Caki2 (cell line): ENCODE measurements at regions not wholly inside any gene's neighbourhood (a gene's known extent, or its start where the extent isn't known, plus 50 kb on each side); places are given as distances from the start of the nearest gene placed in this dataset.
"Not testable (repeated sequence)": the region's sequence is repeated elsewhere in the genome, so short reads cannot be mapped to it uniquely, and the experiment has no call there.

Experiments
- DNase-seq: peaks from one replicate; pipeline ENCODE4 v3.0.0-alpha.2; 2015; ENCODE audit warnings: low read depth
- in situ Hi-C: cut with HindIII; loops from 2 replicates; pipeline ENCODE4 v1.10.0; 2016; ENCODE audit warnings: low sequenced_read_pairs, low pct_unique_long_range_greater_than_20kb, mixed read lengths

DNA sequence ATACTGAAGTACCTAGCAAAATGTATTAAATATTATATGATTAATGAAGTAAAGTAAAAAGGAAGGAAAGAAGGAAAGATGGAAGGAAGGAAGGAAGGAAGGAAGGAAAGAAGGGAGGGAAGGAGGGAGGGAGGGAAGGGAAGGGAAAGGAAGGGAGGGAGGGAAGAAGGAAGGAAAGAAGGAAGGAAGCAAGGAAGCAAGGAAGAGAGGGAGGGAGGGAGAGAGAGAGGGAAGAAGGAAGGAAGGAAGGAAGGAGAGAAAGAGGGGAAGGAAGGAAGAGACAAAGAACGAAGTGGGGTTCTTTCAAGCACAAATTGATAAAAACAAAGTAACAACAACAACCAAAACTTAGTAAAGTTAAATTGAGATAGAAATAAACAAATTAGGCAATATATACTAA, 622.3 kb upstream of the ADGRB3 start:
- DNase-seq, result no peak
- in situ Hi-C loops, result no loop called here

DNA sequence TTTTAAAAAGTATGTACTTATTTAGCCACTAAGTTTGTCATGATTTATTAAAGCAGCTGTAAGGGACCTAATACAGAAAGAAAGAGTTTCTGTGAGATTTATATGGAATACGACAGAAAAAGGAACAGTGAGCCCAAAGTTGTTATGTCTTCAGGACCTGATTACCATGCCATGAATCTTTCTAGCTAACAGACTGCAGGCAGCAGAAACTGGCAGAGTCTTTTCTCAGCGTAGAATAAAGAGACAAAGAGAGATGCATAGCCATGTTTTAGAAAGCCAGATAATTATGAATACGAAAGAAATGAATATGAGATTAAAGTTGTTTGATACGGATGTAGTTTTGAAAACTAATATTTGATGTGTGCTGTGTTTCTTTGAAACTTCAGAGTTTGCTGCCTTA, 624.1 kb upstream of the ADGRB3 start:
- DNase-seq, result no peak
- in situ Hi-C loops, result no loop called here

DNA sequence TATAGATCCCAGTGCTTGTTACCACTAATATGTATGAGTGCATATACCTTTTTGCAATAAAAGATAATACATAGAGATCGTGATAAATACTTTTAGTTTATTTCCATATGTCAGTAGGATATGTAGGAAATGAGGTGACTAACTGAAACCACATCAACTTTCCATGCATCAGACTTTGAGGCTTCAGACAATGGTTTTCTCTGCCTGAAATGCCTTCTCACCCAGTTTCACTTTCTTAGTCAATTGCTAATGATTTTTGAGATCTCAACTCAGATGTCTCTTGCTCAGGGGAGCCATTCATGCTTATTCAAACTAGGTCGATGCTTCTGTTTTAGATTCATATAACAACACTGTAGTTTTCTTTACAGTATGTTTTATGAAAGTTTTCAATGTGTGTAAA, 626.6 kb upstream of the ADGRB3 start:
- in situ Hi-C loops, result no loop called here
- DNase-seq, result no peak

DNA sequence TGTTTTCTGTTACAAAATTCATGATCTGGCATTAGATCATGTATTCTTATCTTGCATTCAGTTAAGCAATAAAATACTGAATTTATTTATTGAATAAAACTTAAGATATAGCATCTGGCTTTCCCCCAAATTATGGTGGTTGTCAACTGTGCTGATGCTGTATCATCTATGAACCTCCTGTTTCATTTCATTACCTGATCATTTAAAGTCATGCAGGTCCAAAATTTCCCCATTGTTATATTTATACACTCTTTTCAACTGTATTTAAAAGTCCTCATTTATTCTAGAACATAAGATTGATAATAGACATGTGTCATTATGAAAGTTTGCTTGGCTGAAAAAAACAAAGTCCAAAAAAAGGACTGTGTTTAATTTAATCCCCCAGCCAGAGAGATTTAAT, 627.4 kb upstream of the ADGRB3 start:
- no peak for DNase-seq
- in situ Hi-C loops, result no loop called here

DNA sequence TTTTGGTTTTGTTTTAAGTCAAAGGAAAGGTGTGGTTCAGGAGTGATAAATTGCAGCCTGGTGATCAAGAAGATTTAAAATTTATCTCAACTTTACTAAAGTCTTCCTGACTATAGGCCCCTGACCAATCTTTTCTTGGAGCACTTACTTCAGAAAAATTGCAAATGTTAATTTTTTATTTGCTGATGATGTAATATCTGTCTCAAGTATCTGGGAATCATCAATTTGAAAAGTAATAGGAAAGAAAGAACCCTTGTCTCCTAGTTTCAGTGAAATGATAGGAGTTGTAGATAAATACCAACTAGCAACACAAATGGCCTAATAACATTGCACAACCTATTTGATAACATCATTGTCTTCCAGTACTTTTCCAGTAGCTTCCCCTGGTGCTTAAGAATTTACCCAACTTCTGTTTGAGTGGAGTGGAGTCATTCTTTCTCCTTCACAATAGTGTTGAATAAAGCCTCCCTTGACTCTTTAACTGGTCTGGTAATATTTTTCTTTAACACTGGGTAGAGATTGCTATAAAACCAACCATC, 648.3 kb upstream of the ADGRB3 start:
- in situ Hi-C loops, result no loop called here

DNA sequence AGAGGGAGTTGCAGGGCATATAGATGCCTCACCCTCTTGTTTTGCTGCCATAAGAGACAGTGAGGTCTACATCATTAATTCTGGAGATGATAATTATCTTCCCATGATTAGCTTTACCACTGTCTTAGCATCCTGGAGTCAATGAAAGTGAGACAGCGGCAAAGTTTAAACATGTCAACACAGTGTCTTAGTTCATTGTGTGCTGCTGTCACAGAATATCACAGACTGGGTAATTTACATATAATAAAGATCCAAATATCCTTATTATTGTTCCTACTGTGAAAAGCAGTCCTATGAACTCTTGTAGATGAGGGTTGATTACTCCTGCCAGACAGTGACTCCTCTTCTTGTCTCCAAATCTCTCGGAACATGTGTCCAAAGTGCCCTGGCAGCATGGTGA, 658.6 kb upstream of the ADGRB3 start:
- no peak for DNase-seq
- in situ Hi-C loops, result no loop called here

More for the DNA sequence above, 648.3 kb upstream of the ADGRB3 start:
- DNase-seq, result no peak

DNA sequence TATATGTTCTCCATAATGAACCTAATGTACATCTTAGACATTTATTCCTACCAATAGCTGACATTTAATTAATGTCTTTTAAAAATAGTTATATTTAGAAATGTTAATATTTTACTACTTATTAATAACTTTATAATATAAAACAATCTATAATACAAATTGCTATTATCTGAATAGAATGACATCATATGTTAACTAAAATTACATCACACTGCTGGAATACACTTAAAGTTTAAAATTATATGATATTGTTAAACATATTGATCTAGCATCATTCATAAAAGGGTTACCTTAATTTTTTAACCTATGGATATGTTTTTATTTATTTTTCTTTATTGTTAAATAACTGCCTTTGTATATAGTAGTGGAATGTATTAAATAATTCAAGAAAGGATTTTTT, 660.2 kb upstream of the ADGRB3 start:
- DNase-seq, result no peak
- in situ Hi-C loops, result no loop called here

DNA sequence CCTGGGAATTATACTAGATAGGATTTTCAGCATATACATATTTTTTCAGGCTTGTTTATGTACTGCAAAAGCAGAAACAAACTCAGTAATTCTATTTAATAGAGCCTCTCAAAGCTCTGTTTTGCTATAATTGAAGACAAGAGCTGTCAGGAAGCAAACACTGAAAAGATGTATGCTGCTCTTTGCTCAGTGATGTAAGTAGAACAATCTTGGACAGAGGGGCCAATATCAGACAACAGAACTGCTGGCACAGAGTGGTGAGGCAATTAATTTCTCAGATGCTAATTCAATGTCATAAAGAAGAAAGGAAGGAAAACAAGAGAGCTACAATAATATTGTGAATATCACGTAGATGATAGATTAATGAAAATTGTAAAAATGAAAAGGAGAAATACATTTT, 663.3 kb upstream of the ADGRB3 start:
- DNase-seq, result no peak
- in situ Hi-C loops, result no loop called here

DNA sequence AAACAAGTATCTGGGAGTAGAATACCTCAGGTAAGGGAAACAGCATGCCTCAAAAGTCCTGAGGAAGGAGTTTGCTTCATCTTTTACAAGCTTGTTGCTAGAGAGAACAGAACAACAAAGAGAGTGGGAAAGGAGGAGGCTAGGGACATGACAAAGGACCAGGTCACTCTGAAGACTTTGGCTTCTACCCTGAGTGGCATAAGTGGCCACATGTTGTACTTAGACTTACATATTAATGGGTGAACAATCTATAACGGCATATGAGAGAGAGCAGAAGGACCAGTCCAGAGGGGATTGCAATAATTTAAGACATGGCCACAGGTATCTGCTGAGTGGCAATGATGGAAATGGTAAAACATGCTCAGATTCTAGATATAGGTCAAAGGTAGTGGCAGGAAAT, 668.3 kb upstream of the ADGRB3 start:
- no peak for DNase-seq
- in situ Hi-C loops, result no loop called here

DNA sequence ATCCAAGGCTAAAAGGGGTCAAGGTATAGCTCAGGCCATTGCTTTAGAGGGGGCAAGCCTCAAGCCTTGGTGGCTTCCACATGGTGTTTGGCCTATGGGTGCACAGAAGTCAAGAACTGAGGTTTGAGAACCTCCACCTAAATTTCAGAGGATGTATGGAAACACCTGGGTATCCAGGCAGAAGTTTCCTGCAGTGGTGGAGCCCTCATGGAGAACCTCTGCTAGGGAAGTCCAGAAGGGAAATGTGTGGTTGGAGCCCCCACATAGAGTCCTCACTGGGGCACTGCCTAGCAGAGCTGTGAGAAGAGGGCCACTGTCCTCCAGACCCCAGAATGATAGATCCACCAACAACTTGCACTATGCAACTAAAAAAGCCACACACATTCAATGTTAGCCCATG, 678.7 kb upstream of the ADGRB3 start:
- DNase-seq, result no peak
- in situ Hi-C loops, result no loop called here

DNA sequence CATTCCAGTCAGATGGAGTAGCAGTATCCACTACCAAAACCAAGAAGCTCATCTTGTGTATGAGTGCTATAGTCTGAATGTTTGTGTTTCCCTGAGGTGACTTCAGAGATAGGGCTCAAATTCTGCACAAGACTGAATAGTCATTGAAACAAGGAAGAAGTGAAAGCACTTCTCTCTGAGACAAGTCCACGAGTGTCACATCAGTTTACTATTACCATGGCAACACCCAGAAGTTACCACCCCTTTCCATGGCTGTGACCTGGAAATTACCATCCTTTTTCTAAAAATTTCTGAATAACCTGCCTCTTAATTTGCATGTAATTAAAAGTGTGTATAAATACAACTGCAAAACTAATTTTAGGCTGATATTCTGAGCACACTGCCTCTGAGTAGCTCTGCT, 682.1 kb upstream of the ADGRB3 start:
- no peak for DNase-seq
- in situ Hi-C loops, result no loop called here

DNA sequence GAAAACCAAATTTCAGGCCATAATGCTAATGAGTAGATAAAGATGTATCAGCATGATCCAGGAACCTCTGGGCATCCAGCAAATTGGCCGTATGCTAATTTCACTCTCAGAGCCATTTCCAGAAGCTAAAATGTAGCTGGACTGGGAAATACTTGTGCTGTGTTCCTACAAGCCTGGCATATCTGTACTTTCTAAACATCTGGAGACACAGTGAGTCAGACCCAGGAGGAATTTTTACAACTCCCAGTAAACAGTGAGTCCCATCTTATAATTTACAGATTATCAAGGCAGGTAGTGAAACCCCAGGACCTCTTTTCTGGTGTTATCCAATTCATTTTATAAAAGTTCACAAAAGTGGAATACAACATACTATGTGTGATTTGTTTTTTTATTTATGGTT, 683.0 kb upstream of the ADGRB3 start:
- in situ Hi-C loops, result no loop called here

DNA sequence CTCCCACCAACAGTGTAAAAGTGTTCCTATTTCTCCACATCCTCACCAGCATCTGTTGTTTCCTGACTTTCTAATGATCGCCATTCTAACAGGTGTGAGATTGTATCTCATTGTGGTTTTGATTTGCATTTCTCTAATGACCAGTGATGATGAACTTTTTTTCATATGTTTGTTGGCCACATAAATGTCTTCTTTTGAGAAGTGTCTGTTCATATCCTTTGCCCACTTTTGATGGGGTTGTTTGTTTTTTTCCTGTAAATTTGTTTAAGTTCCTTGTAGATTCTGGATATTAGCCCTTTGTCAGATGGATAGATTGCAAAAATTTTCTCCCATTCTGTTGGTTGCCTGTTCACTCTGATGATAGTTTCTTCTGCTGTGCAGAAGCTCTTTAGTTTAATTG, 687.3 kb upstream of the ADGRB3 start:
- in situ Hi-C loops, DNase-seq: not testable (repeated sequence)

More for the DNA sequence above, 683.0 kb upstream of the ADGRB3 start:
- DNase-seq, result no peak

DNA sequence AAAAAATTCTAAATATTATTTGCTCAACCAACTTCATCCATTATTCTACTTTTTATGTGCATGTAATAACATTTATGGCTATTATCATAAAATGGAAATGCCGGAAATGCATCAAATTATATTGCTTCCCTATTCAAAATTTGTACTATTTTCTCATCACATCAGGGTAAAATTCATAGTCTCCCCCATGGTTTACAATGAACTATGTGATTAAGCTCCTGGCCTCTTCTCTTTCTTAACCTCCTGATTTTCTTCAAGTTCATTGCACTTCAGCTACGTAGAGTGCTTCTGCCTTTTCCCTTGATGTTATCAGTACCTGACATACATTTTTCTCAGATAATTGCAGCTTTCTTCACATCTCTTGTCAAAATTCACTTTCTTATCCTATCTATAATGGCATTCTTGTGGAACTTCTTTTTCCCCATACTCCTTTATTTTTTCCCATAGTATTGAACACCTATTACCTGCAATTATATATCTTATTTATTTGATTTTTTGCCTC, 699.1 kb upstream of the ADGRB3 start:
- no peak for DNase-seq
- in situ Hi-C loops, result no loop called here

DNA sequence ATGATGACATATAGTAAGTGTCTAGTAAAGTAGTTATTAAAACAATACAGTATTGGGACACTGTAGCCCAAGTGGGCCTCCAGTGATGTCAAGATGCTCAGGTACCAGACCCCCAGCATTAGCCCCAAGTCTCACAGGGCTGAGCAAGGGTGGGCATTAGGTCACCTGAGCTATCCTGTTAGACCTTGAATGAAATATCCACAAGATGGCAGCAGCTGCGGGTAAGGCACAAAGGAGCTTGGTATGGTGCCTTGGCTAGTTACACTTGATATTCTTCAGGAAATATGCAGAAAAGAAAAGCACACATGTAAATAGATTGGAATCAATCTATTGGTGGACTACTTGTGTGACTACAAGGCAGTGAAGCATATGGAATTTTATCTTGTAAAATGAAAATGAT, 701.8 kb upstream of the ADGRB3 start:
- DNase-seq, result no peak
- in situ Hi-C loops, result no loop called here

DNA sequence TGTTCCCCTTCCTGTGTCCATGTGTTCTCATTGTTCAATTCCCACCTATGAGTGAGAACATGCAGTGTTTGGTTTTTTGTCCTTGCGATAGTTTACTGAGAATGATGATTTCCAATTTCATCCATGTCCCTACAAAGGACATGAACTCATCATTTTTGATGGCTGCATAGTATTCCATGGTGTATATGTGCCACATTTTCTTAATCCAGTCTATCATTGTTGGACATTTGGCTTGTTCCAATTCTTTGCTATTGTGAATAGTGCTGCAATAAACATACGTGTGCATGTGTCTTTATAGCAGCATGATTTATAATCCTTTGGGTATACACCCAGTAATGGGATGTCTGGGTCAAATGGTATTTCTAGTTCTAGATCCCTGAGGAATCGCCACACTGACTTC, 712.5 kb upstream of the ADGRB3 start:
- in situ Hi-C loops, DNase-seq: not testable (repeated sequence)

DNA sequence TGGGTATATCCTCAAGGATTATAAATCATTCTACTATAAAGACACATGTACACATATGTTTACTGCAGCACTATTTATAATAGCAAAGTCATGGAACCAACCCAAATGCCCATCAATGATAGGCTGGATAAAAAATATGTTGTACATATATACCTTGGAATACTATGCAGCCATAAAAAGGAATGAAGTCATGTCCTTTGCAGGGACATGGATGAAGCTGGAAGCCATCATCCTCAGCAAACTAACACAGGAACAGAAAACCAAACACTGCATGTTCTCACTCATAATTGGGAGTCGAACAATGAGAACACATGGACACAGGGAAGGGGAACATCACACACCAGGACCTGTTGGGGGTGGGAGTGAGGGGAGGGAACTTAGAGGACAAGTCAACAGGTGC, 715.0 kb upstream of the ADGRB3 start:
- DNase-seq, in situ Hi-C loops: not testable (repeated sequence)

DNA sequence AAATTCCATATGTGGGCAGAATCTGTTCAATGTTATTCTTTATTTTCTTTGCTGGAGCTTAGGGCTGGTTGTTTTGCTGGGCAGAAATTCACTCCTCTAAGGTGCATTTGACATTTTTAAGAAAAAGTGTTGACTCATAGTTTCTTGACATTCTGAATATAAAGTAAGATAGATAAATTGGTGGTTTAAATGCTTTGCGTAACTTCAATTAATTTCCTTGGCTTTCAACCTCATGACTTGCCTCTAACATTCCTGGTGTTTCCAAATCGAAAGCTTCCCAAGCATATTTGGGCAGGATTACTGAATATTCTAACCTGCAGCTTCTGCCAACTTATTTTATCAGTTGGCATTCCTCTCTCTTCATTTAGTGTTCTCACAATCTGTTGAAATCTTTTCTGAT, 718.7 kb upstream of the ADGRB3 start:
- DNase-seq, result no peak
- in situ Hi-C loops, result no loop called here

DNA sequence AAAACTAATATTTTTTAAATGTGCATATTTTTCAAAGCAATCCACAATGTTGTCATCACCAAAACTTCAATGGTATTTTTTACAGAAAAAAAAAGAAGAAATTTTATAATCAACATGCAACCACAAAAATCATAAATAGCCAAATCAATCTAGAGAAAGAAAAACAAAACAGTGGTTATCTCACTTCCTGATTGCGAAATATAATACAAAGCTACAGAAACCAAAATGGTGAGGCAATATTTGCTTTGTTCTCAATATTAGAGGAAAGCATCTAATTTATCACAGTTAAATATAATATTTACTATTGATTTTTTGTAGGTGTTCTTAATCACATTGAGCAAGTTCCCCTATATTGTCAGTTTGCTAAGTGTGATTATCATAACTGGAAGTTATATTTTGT, 720.7 kb upstream of the ADGRB3 start:
- DNase-seq, result no peak

DNA sequence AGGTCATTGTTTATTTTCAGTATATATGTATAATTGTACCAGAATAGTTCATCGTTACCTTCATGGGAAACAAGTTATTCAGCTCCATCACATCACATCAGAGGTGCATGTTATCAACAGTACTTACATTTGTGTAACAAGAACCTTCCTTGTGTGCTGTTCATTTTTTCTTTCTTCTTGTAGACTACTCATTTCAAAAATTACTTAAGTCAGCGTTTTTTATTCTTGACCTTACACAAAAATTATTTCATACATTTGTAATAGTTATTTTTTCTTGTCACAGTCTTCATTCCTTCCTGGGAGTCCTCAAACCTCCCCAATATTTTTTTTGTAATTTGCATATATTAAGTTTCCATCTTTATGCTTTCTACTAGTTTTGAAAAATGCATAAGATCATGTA, 725.7 kb upstream of the ADGRB3 start:
- in situ Hi-C loops, result no loop called here
- DNase-seq, result no peak

More for the DNA sequence above, 720.7 kb upstream of the ADGRB3 start:
- in situ Hi-C loops, result no loop called here

DNA sequence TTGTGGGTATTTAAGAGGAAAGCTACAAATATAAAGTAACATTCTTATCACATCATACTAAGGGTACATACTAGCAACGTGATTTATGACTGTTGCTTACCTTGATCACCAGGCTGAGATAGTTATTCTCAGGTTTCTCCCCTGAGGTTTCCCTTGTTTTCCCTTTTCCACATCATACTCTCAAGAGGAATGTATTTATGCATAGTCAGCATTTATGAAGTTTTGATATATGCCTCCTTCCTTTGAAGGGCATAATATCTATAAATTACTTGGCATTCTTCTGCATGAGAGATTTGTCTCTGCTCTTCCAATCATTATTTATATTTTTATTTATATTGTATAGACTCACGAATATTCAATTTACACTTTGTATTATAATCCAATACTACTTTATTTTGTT, 726.7 kb upstream of the ADGRB3 start:
- no peak for DNase-seq
- in situ Hi-C loops, result no loop called here
